ENCODE measurements at regions not wholly inside any gene's neighbourhood (a gene's known extent, or its start where the extent isn't known, plus 50 kb on each side); places are given as distances from the start of the nearest gene placed in this dataset.

DNA sequence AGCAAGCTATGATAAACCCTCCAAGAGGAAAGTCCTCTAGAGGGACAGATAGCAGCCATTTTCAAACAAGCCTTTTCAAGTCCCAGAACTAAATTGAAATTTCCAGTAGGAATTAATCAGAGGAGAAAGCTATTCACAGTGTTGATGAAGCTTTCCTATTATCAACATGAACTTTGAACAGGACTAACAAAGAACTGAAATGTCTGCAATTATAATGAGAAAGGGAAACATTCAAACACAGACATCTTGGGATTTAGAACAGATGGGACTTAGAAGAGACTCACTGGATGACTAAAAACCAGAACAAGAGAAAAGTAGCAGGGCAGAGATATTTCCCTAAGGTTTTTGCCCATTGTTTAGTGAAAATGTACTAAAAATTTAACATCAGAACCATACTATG, 622.1 kb upstream of the UBE2E2 start:
- intact Hi-C loops (cut with micrococcal nuclease): no loop called here
- no peaks in the 10 kb centered on the region for H3K9me3 ChIP-seq (replicated peaks)
- TF ChIP-seq, protein P1, sequence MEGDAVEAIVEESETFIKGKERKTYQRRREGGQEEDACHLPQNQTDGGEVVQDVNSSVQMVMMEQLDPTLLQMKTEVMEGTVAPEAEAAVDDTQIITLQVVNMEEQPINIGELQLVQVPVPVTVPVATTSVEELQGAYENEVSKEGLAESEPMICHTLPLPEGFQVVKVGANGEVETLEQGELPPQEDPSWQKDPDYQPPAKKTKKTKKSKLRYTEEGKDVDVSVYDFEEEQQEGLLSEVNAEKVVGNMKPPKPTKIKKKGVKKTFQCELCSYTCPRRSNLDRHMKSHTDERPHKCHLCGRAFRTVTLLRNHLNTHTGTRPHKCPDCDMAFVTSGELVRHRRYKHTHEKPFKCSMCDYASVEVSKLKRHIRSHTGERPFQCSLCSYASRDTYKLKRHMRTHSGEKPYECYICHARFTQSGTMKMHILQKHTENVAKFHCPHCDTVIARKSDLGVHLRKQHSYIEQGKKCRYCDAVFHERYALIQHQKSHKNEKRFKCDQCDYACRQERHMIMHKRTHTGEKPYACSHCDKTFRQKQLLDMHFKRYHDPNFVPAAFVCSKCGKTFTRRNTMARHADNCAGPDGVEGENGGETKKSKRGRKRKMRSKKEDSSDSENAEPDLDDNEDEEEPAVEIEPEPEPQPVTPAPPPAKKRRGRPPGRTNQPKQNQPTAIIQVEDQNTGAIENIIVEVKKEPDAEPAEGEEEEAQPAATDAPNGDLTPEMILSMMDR (IDR thresholded peaks at IDR 0.05; ENCODE audit: borderline replicate concordance): no peak
- no peaks in the 10 kb centered on the region for H3K36me3 ChIP-seq
- H3K27ac ChIP-seq (replicated peaks): no peak overlapping the region
- DNase-seq: no peak
- H3K27me3 ChIP-seq (ENCODE audit: low read depth): peaks cover 12% of the 10 kb centered on the region
- H3K4me3 ChIP-seq: no peak overlapping the region
- H3K4me1 ChIP-seq: no peaks in the 10 kb centered on the region

DNA sequence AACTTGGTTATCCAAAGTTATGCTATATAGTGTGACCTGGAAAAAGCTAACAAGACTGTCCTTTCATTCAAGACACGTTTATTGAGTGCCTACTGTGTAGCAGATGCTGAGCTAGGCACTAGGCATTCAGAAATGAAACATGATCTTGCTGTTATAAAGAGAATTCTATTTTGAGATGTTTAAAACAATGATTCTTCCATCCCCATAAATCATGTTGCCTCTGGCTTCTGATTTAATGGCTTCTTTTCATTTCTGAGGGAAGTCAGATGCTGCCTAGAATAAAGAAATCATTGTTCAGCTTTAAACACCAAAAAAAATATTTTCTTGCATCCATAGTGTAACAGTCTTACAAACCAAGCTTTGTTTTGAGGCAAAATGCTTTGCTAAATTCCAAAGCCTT, 620.9 kb upstream of the UBE2E2 start:
- Histone ChIP-seq H3K9me3 (replicated peaks) (no peaks in the 10 kb centered on the region), H3K36me3 (no peaks in the 10 kb centered on the region), H3K4me3 (no peak overlapping the region), H3K4me1 (no peaks in the 10 kb centered on the region), H3K27ac (replicated peaks) (no peak overlapping the region), H3K27me3 (ENCODE audit: low read depth) (peaks cover 12% of the 10 kb centered on the region)
- no peak for DNase-seq
- intact Hi-C loops (cut with micrococcal nuclease): no loop called here
- TF ChIP-seq, protein P1 (IDR thresholded peaks at IDR 0.05; ENCODE audit: borderline replicate concordance): no peak

- Histone ChIP-seq H3K27ac (replicated peaks) (no peak overlapping the region), H3K4me3 (no peak overlapping the region), H3K36me3 (no peaks in the 10 kb centered on the region), H3K9me3 (replicated peaks) (no peaks in the 10 kb centered on the region), H3K27me3 (ENCODE audit: low read depth) (peaks cover 12% of the 10 kb centered on the region), H3K4me1 (no peaks in the 10 kb centered on the region)
- intact Hi-C loops (cut with micrococcal nuclease): no loop called here
- no peak for DNase-seq
- TF ChIP-seq, protein P1 (IDR thresholded peaks at IDR 0.05; ENCODE audit: borderline replicate concordance): no peak
These were observed 617.6 kb upstream of the UBE2E2 start for GRCh38 chr3:22585504-22585903.

- intact Hi-C loops (cut with micrococcal nuclease): no loop called here
- DNase-seq: no peak
- TF ChIP-seq, protein P1 (IDR thresholded peaks at IDR 0.05; ENCODE audit: borderline replicate concordance): no peak
These were observed 617.2 kb upstream of the UBE2E2 start for GRCh38 chr3:22585911-22586310.

GRCh38 chr3:22587446-22587845, 615.7 kb upstream of the UBE2E2 start:
- no peaks in the 10 kb centered on the region for H3K36me3 ChIP-seq
- DNase-seq: no peak
- H3K9me3 ChIP-seq (replicated peaks): no peaks in the 10 kb centered on the region
- H3K27me3 ChIP-seq (ENCODE audit: low read depth): peaks cover 12% of the 10 kb centered on the region
- TF ChIP-seq, protein P1 (IDR thresholded peaks at IDR 0.05; ENCODE audit: borderline replicate concordance): no peak
- H3K27ac ChIP-seq (replicated peaks): no peak overlapping the region
- H3K4me1 ChIP-seq: no peaks in the 10 kb centered on the region
- no peak overlapping the region for H3K4me3 ChIP-seq
- intact Hi-C loops (cut with micrococcal nuclease): no loop called here

More at GRCh38 chr3:22585911-22586310, 617.2 kb upstream of the UBE2E2 start:
- no peaks in the 10 kb centered on the region for H3K9me3 ChIP-seq (replicated peaks)
- H3K4me3 ChIP-seq: no peak overlapping the region
- no peak overlapping the region for H3K27ac ChIP-seq (replicated peaks)
- H3K36me3 ChIP-seq: no peaks in the 10 kb centered on the region
- peaks cover 12% of the 10 kb centered on the region for H3K27me3 ChIP-seq (ENCODE audit: low read depth)
- no peaks in the 10 kb centered on the region for H3K4me1 ChIP-seq

GRCh38 chr3:22593638-22594037, 609.5 kb upstream of the UBE2E2 start:
- no peak overlapping the region for H3K4me3 ChIP-seq
- no peak overlapping the region for H3K27ac ChIP-seq (replicated peaks)
- peaks cover 3% of the 10 kb centered on the region for H3K9me3 ChIP-seq (replicated peaks)
- no peaks in the 10 kb centered on the region for H3K4me1 ChIP-seq
- TF ChIP-seq, protein P1 (IDR thresholded peaks at IDR 0.05; ENCODE audit: borderline replicate concordance): no peak
- intact Hi-C loops (cut with micrococcal nuclease): no loop called here
- H3K36me3 ChIP-seq: no peaks in the 10 kb centered on the region
- no peaks in the 10 kb centered on the region for H3K27me3 ChIP-seq (ENCODE audit: low read depth)
- no peak for DNase-seq

All from left ventricle myocardium inferior (tissue), 1 donor.